ENCODE measurements at regions not wholly inside any gene's neighbourhood (a gene's known extent, or its start where the extent isn't known, plus 50 kb on each side); places are given as distances from the start of the nearest gene placed in this dataset.

- H3K27me3 Mint-ChIP-seq: no peaks in the 10 kb centered on the region
- DNase-seq: no peak
- no peak overlapping the region for H3K4me3 Mint-ChIP-seq
- POLR2A ChIA-PET: no interaction called here
- peaks cover 0 to 10% (median 2%) of the 10 kb centered on the region in 9 donors for H3K9me3 Mint-ChIP-seq
- no peak for ATAC-seq
- H3K36me3 Mint-ChIP-seq: peaks cover 0 to 3% (median 0%) of the 10 kb centered on the region in 3 donors
- peaks cover 0 to 2% (median 0%) of the 10 kb centered on the region in 4 donors for H3K4me1 Mint-ChIP-seq
- H3K27ac Mint-ChIP-seq: no peak overlapping the region
These were observed 421.7 kb upstream of the HTR2C start for GRCh38 chrX:114162068-114162735.

GRCh38 chrX:114152801-114153200, 431.1 kb upstream of the HTR2C start:
- peaks cover 0 to 3% (median 0%) of the 10 kb centered on the region in 9 donors for H3K9me3 Mint-ChIP-seq
- POLR2A ChIA-PET: no interaction called here
- no peak overlapping the region for H3K27ac Mint-ChIP-seq
- H3K4me1 Mint-ChIP-seq: no peaks in the 10 kb centered on the region
- no peak overlapping the region for H3K4me3 Mint-ChIP-seq
- ATAC-seq (no peak), DNase-seq (no peak)
- no peaks in the 10 kb centered on the region for H3K27me3 Mint-ChIP-seq
- no peaks in the 10 kb centered on the region for H3K36me3 Mint-ChIP-seq

- Mint-ChIP-seq H3K27ac (no peak overlapping the region), H3K36me3 (no peaks in the 10 kb centered on the region), H3K4me3 (no peak overlapping the region), H3K4me1 (no peaks in the 10 kb centered on the region), H3K27me3 (no peaks in the 10 kb centered on the region), H3K9me3 (peaks cover 0 to 3% (median 0%) of the 10 kb centered on the region in 9 donors)
- POLR2A ChIA-PET: no interaction called here
- DNase-seq (no peak), ATAC-seq (no peak)
These were observed 431.8 kb upstream of the HTR2C start for GRCh38 chrX:114152130-114152529.

- no peak overlapping the region for H3K4me3 Mint-ChIP-seq
- ATAC-seq (no peak), DNase-seq (no peak)
- H3K27me3 Mint-ChIP-seq: no peaks in the 10 kb centered on the region
- H3K36me3 Mint-ChIP-seq: peaks cover 0 to 4% (median 0%) of the 10 kb centered on the region in 3 donors
- H3K9me3 Mint-ChIP-seq: peaks cover 0 to 6% (median 0%) of the 10 kb centered on the region in 9 donors
- no peak overlapping the region for H3K27ac Mint-ChIP-seq
- POLR2A ChIA-PET: no interaction called here
- H3K4me1 Mint-ChIP-seq: no peaks in the 10 kb centered on the region
These were observed 449.4 kb upstream of the HTR2C start for GRCh38 chrX:114134465-114134864.

DNA sequence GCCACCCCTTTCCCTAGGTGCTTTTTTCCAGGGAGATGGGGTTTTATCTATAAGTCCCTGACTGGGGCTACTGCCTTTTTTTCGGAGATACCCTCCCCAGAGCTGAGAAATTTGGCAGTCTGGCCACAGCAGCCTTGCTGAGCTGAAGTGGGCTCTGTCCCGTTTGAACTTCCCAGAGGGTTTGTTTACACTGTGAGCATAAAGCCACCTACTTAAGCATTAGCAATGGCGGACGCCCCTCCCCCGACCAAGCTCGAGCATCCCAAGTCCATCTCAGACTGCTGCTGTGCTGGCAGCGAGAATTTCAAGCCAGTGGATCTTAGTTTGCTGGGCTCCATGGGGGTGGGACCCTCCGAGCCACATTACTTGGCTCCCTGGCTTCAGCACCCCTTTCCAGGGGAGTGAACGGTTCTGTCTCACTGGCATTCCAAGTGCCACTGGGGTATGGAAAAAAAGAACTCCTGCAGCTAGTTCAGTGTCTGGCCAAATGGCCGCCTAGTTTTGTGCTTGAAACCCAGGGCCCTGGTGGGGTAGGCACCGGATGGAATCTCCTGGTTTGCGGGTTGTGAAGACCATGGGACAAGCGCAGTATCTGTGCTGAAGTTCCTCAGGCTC, 456.4 kb upstream of the HTR2C start:
- no peak for ATAC-seq
- no peaks in the 10 kb centered on the region for H3K27me3 Mint-ChIP-seq
- H3K4me1 Mint-ChIP-seq: no peaks in the 10 kb centered on the region
- DNase-seq: no peak
- no peak overlapping the region for H3K27ac Mint-ChIP-seq
- no peak overlapping the region for H3K4me3 Mint-ChIP-seq
- H3K9me3 Mint-ChIP-seq: peaks cover 0 to 20% (median 2%) of the 10 kb centered on the region in 9 donors
- POLR2A ChIA-PET: no interaction called here
- H3K36me3 Mint-ChIP-seq: no peaks in the 10 kb centered on the region

- Mint-ChIP-seq H3K27me3 (no peaks in the 10 kb centered on the region), H3K27ac (no peak overlapping the region), H3K4me1 (no peaks in the 10 kb centered on the region), H3K36me3 (no peaks in the 10 kb centered on the region), H3K4me3 (no peak overlapping the region), H3K9me3 (peaks cover 0 to 20% (median 2%) of the 10 kb centered on the region in 9 donors)
- DNase-seq (no peak), ATAC-seq (no peak)
- POLR2A ChIA-PET: no interaction called here
These were observed 456.9 kb upstream of the HTR2C start for GRCh38 chrX:114127005-114127404.

GRCh38 chrX:114101081-114101480, 482.8 kb upstream of the HTR2C start:
- H3K4me3 Mint-ChIP-seq: no peak overlapping the region
- POLR2A ChIA-PET: no interaction called here
- H3K27me3 Mint-ChIP-seq: no peaks in the 10 kb centered on the region
- peaks cover 0 to 3% (median 0%) of the 10 kb centered on the region in 9 donors for H3K9me3 Mint-ChIP-seq
- no peak overlapping the region for H3K27ac Mint-ChIP-seq
- no peak for ATAC-seq
- DNase-seq: no peak
- no peaks in the 10 kb centered on the region for H3K4me1 Mint-ChIP-seq
- no peaks in the 10 kb centered on the region for H3K36me3 Mint-ChIP-seq

GRCh38 chrX:114097866-114098265, 486.0 kb upstream of the HTR2C start:
- no peaks in the 10 kb centered on the region for H3K36me3 Mint-ChIP-seq
- POLR2A ChIA-PET: no interaction called here
- H3K4me3 Mint-ChIP-seq: no peak overlapping the region
- no peak overlapping the region for H3K27ac Mint-ChIP-seq
- DNase-seq (no peak), ATAC-seq (no peak)
- H3K9me3 Mint-ChIP-seq: peaks cover 0 to 4% (median 0%) of the 10 kb centered on the region in 9 donors
- no peaks in the 10 kb centered on the region for H3K4me1 Mint-ChIP-seq
- H3K27me3 Mint-ChIP-seq: no peaks in the 10 kb centered on the region

DNA sequence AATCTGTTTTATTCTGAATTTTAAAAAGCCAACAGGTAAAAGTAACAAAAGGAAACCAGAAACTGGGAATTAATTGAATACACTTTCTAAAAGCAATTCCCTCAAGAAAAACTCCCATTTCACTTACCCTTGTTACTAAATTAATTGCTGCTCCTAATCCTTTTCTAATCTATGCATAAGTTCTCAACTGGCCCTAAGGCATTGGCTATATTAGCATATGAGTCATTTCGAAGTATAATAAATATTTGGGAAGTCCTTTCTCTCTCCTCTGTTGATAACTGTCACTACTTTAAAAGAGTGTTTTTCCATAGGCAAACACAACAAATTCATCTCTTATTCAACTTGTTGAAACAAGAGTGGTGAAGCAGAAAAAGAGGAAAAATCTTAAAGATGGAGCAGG, 486.5 kb upstream of the HTR2C start:
- Mint-ChIP-seq H3K4me3 (no peak overlapping the region), H3K4me1 (no peaks in the 10 kb centered on the region), H3K36me3 (no peaks in the 10 kb centered on the region), H3K27ac (no peak overlapping the region), H3K27me3 (no peaks in the 10 kb centered on the region), H3K9me3 (peaks cover 0 to 4% (median 0%) of the 10 kb centered on the region in 9 donors)
- POLR2A ChIA-PET: no interaction called here
- DNase-seq (no peak), ATAC-seq (no peak)

GRCh38 chrX:114095789-114096188, 488.1 kb upstream of the HTR2C start:
- no peak overlapping the region for H3K27ac Mint-ChIP-seq

GRCh38 chrX:114087543-114087942, 496.3 kb upstream of the HTR2C start:
- Mint-ChIP-seq H3K36me3 (no peaks in the 10 kb centered on the region), H3K27ac (no peak overlapping the region), H3K4me3 (no peak overlapping the region), H3K27me3 (no peaks in the 10 kb centered on the region), H3K9me3 (peaks cover 0 to 23% (median 3%) of the 10 kb centered on the region in 9 donors), H3K4me1 (no peaks in the 10 kb centered on the region)
- no peak for DNase-seq
- no peak for ATAC-seq
- POLR2A ChIA-PET: no interaction called here

More at GRCh38 chrX:114095789-114096188, 488.1 kb upstream of the HTR2C start:
- no peak for DNase-seq
- POLR2A ChIA-PET: no interaction called here
- ATAC-seq: no peak
- Mint-ChIP-seq H3K36me3 (no peaks in the 10 kb centered on the region), H3K27me3 (no peaks in the 10 kb centered on the region), H3K4me3 (no peak overlapping the region), H3K9me3 (peaks cover 0 to 7% (median 0%) of the 10 kb centered on the region in 9 donors), H3K4me1 (no peaks in the 10 kb centered on the region)

- POLR2A ChIA-PET: no interaction called here
- no peak for DNase-seq
- Mint-ChIP-seq H3K27me3 (no peaks in the 10 kb centered on the region), H3K4me3 (no peak overlapping the region), H3K36me3 (no peaks in the 10 kb centered on the region), H3K9me3 (peaks cover 0 to 6% (median 2%) of the 10 kb centered on the region in 9 donors), H3K27ac (no peak overlapping the region), H3K4me1 (peaks cover 0 to 4% (median 0%) of the 10 kb centered on the region in 4 donors)
- ATAC-seq: no peak
These were observed 506.1 kb upstream of the HTR2C start for GRCh38 chrX:114077773-114078172.

DNA sequence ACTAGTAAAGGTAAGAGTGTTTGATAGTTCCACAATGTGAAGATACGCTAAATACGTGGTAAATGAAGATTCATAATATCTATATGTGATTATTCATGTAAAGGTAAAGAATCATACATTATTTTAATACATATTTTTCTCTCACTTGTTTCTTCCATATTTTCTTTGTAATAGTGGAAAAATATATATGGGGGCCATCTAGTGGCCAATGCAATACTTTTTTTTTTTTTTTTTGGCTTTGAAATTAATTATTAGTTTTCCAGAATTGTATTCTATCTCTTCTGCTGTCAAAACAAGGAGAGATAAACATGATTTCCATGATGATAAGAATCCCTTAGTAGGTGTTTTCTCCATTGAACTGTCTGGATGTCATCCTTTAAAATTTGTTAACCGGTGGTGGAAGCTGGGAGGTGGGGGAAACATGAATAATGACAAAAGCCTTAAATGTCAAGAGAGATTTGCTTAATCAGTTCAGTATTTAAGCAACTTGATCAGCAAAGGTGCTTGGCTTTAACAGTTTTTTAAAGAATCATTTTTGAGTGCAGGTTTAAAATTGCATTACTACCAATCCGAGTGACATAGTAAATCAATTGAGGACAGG, 508.7 kb upstream of the HTR2C start:
- no peak for DNase-seq
- ATAC-seq: no peak
- H3K4me3 Mint-ChIP-seq: no peak overlapping the region
- H3K9me3 Mint-ChIP-seq: peaks cover 0 to 3% (median 0%) of the 10 kb centered on the region in 9 donors
- no peaks in the 10 kb centered on the region for H3K27me3 Mint-ChIP-seq
- POLR2A ChIA-PET: no interaction called here
- peaks cover 0 to 4% (median 0%) of the 10 kb centered on the region in 4 donors for H3K4me1 Mint-ChIP-seq
- no peaks in the 10 kb centered on the region for H3K36me3 Mint-ChIP-seq
- H3K27ac Mint-ChIP-seq: no peak overlapping the region

Measured in naive thymus-derived CD8-positive, alpha-beta T cell (primary cell).